Lower lobe of right lung (tissue), 2 donors: ENCODE measurements at regions not wholly inside any gene's neighbourhood (a gene's known extent, or its start where the extent isn't known, plus 50 kb on each side); places are given as distances from the start of the nearest gene placed in this dataset.
A peak's percentile ranks its signal among the peaks of the same experiment; 100 is the strongest.

ENCODE experiments used
- ATAC-seq, 2 donors: fragments of 200-7000 bp; cut with Tn5 transposase; one replicate each; pipeline ENCODE4 v1.9.1; 2020 to 2022; ENCODE audit warnings: mild to moderate bottlenecking in 2 of 2, moderate library complexity in 2 of 2
- DNase-seq: peaks from one replicate; pipeline ENCODE4 v3.0.0-alpha.2; 2020
- H3K27ac ChIP-seq: fragments of 200-600 bp; one replicate; pipeline ENCODE4 v1.8.0; 2022
- H3K27me3 ChIP-seq: fragments of 200-600 bp; one replicate; pipeline ENCODE4 v1.8.0; 2022; ENCODE audit warnings: low read depth
- H3K36me3 ChIP-seq: fragments of 200-600 bp; one replicate; pipeline ENCODE4 v1.8.0; 2022; ENCODE audit warnings: mild to moderate bottlenecking
- H3K4me1 ChIP-seq: fragments of 200-600 bp; one replicate; pipeline ENCODE4 v1.8.0; 2022
- H3K4me3 ChIP-seq: fragments of 200-600 bp; one replicate; pipeline ENCODE4 v1.8.0; 2022; ENCODE audit warnings: mild to moderate bottlenecking
- H3K9me3 ChIP-seq: fragments of 200-600 bp; one replicate; pipeline ENCODE4 v1.8.0; 2022
- CTCF ChIP-seq: fragments of 200-600 bp; IDR thresholded peaks from one replicate; pipeline ENCODE4 v1.8.0; 2022; ENCODE audit warnings: antibody characterized with exemption, mild to moderate bottlenecking
- intact Hi-C: fragments of 100-400 bp; cut with DNase I; formaldehyde crosslinking; loops from one replicate; pipeline ENCODE4 v1.11.0; 2022
- donor health status: DM: no; HTN: yes; CAD: no; lungs with severe emphysema.

GRCh38 chr20:63057171-63058117, 50.7 kb upstream of the BHLHE23 start:
- Histone ChIP-seq H3K4me3 (no peak overlapping the region), H3K9me3 (no peaks in the 10 kb centered on the region), H3K27ac (no peak overlapping the region), H3K27me3 (peaks cover 47% of the 10 kb centered on the region), H3K4me1 (peaks cover 7% of the 10 kb centered on the region), H3K36me3 (no peaks in the 10 kb centered on the region)
- DNase-seq, result no peak
- TF ChIP-seq CTCF, result no peak
- intact Hi-C loops, result no loop called here
- no peak for ATAC-seq

- H3K27ac ChIP-seq, result no peak overlapping the region
- TF ChIP-seq CTCF, result peak; percentile 94
- peaks cover 56% of the 10 kb centered on the region for H3K27me3 ChIP-seq
- intact Hi-C loops, result no loop called here
- no peaks in the 10 kb centered on the region for H3K9me3 ChIP-seq
- DNase-seq (peak; percentile 50), ATAC-seq (peak; percentile 60 to 80)
- H3K4me3 ChIP-seq, result no peak overlapping the region
- H3K36me3 ChIP-seq, result no peaks in the 10 kb centered on the region
- H3K4me1 ChIP-seq, result peaks cover 7% of the 10 kb centered on the region
Measured at GRCh38 chr20:63056236-63057170, 49.7 kb upstream of the BHLHE23 start.
